ENCODE measurements at regions not wholly inside any gene's neighbourhood (a gene's known extent, or its start where the extent isn't known, plus 50 kb on each side); places are given as distances from the start of the nearest gene placed in this dataset.

GRCh38 chr4:111492496-111492895, 652.8 kb upstream of the FAM241A start:
- Histone ChIP-seq H3K36me3 (ENCODE audit: control insufficient read depth in 4 of 4, insufficient read depth in 3 of 4, low read depth in 1 of 4, low read length in 3 of 4) (no peaks in the 10 kb centered on the region), H3K9ac (ENCODE audit: low read depth in 1 of 2, low read length in 2 of 2) (no peak overlapping the region), H3K4me1 (ENCODE audit: control insufficient read depth in 4 of 4, insufficient read depth in 4 of 4, low read length in 3 of 4) (no peaks in the 10 kb centered on the region), H3K4me3 (ENCODE audit: low read depth in 1 of 3, low read length in 3 of 3) (no peak overlapping the region), H3K27me3 (ENCODE audit: control insufficient read depth in 4 of 4, insufficient read depth in 4 of 4, low read length in 3 of 4) (no peaks in the 10 kb centered on the region), H3K9me3 (ENCODE audit: control insufficient read depth in 4 of 4, low read length in 3 of 4) (no peaks in the 10 kb centered on the region), H3K27ac (ENCODE audit: low read depth in 1 of 2, low read length in 2 of 2) (no peak overlapping the region)
- WGBS = 27% methylated on average over 1 of the region's 1 CpG
- no peak for TF ChIP-seq REST (IDR thresholded peaks at IDR 0.05)
- DNase-seq (ENCODE audit: low spot score) = no peak

- Histone ChIP-seq H3K27ac (ENCODE audit: low read depth in 1 of 2, low read length in 2 of 2) (no peak overlapping the region), H3K27me3 (ENCODE audit: control insufficient read depth in 4 of 4, insufficient read depth in 4 of 4, low read length in 3 of 4) (no peaks in the 10 kb centered on the region), H3K4me1 (ENCODE audit: control insufficient read depth in 4 of 4, insufficient read depth in 4 of 4, low read length in 3 of 4) (no peaks in the 10 kb centered on the region), H3K4me3 (ENCODE audit: low read depth in 1 of 3, low read length in 3 of 3) (no peak overlapping the region), H3K9me3 (ENCODE audit: control insufficient read depth in 4 of 4, low read length in 3 of 4) (no peaks in the 10 kb centered on the region), H3K36me3 (ENCODE audit: control insufficient read depth in 4 of 4, insufficient read depth in 3 of 4, low read depth in 1 of 4, low read length in 3 of 4) (no peaks in the 10 kb centered on the region), H3K9ac (ENCODE audit: low read depth in 1 of 2, low read length in 2 of 2) (no peak overlapping the region)
- TF ChIP-seq MAX (IDR thresholded peaks at IDR 0.05) (no peak), JUND (IDR thresholded peaks at IDR 0.05) (no peak), EGR1 (IDR thresholded peaks at IDR 0.05; ENCODE audit: low read depth in 2 of 2) (no peak), RAD21 (IDR thresholded peaks at IDR 0.05) (no peak), ATF3 (IDR thresholded peaks at IDR 0.05) (no peak), HNF4A (conservative IDR thresholded peaks at IDR 0.05) (no peak), YY1 (IDR thresholded peaks at IDR 0.05) (no peak), GABPA (IDR thresholded peaks at IDR 0.05 in 1 of 2, conservative IDR thresholded peaks at IDR 0.05 in 1 of 2) (no peak)
- 53% methylated on average over 2 of the region's 2 CpGs for WGBS
- DNase-seq (ENCODE audit: low spot score) = no peak
These were observed 650.8 kb upstream of the FAM241A start for GRCh38 chr4:111494471-111494870.

GRCh38 chr4:111494971-111495370, 650.3 kb upstream of the FAM241A start:
- Histone ChIP-seq H3K36me3 (ENCODE audit: control insufficient read depth in 4 of 4, insufficient read depth in 3 of 4, low read depth in 1 of 4, low read length in 3 of 4) (no peaks in the 10 kb centered on the region), H3K4me1 (ENCODE audit: control insufficient read depth in 4 of 4, insufficient read depth in 4 of 4, low read length in 3 of 4) (no peaks in the 10 kb centered on the region), H3K27ac (ENCODE audit: low read depth in 1 of 2, low read length in 2 of 2) (no peak overlapping the region), H3K9me3 (ENCODE audit: control insufficient read depth in 4 of 4, low read length in 3 of 4) (no peaks in the 10 kb centered on the region), H3K4me3 (ENCODE audit: low read depth in 1 of 3, low read length in 3 of 3) (no peak overlapping the region), H3K27me3 (ENCODE audit: control insufficient read depth in 4 of 4, insufficient read depth in 4 of 4, low read length in 3 of 4) (no peaks in the 10 kb centered on the region), H3K9ac (ENCODE audit: low read depth in 1 of 2, low read length in 2 of 2) (no peak overlapping the region)
- TF ChIP-seq HNF4A (conservative IDR thresholded peaks at IDR 0.05) = no peak
- 30% methylated on average over 1 of the region's 1 CpG for WGBS
- no peak for DNase-seq (ENCODE audit: low spot score)

GRCh38 chr4:111499291-111499690, 646.0 kb upstream of the FAM241A start:
- Histone ChIP-seq H3K9me3 (ENCODE audit: control insufficient read depth in 4 of 4, low read length in 3 of 4) (no peaks in the 10 kb centered on the region), H3K4me1 (ENCODE audit: control insufficient read depth in 4 of 4, insufficient read depth in 4 of 4, low read length in 3 of 4) (no peaks in the 10 kb centered on the region), H3K27me3 (ENCODE audit: control insufficient read depth in 4 of 4, insufficient read depth in 4 of 4, low read length in 3 of 4) (no peaks in the 10 kb centered on the region), H3K4me3 (ENCODE audit: low read depth in 1 of 3, low read length in 3 of 3) (no peak overlapping the region), H3K9ac (ENCODE audit: low read depth in 1 of 2, low read length in 2 of 2) (no peak overlapping the region), H3K36me3 (ENCODE audit: control insufficient read depth in 4 of 4, insufficient read depth in 3 of 4, low read depth in 1 of 4, low read length in 3 of 4) (no peaks in the 10 kb centered on the region), H3K27ac (ENCODE audit: low read depth in 1 of 2, low read length in 2 of 2) (no peak overlapping the region)
- no peak for DNase-seq (ENCODE audit: low spot score)
- 50% methylated on average over 3 of the region's 3 CpGs for WGBS
- TF ChIP-seq REST (IDR thresholded peaks at IDR 0.05) = no peak
- TF ChIP-seq CTCF (IDR thresholded peaks at IDR 0.05; ENCODE audit: low read depth, low read length, missing input control) = no peak
- no peak for TF ChIP-seq EGR1 (IDR thresholded peaks at IDR 0.05; ENCODE audit: low read depth in 2 of 2)

Measured in liver (tissue), 8 donors.